Esophagus squamous epithelium (tissue), 4 donors: ENCODE measurements at regions not wholly inside any gene's neighbourhood (a gene's known extent, or its start where the extent isn't known, plus 50 kb on each side); places are given as distances from the start of the nearest gene placed in this dataset.

Source experiments
- CTCF ChIP-seq, 6 experiments: fragments of 450-650 bp in 4 of 6; fragments of 200-600 bp in 2 of 6; sonication (generic) in 2 of 6; IDR thresholded peaks; one replicate each; pipeline ENCODE4 v1.5.1; 2016 to 2019; ENCODE audit warnings: antibody characterized with exemption in 6 of 6, mild to moderate bottlenecking in 4 of 6, moderate library complexity in 4 of 6
- POLR2A ChIP-seq, 4 donors: fragments of 450-650 bp; IDR thresholded peaks; one replicate each; pipeline ENCODE4 v1.6.1; 2017; ENCODE audit warnings: antibody characterized with exemption in 4 of 4, mild to moderate bottlenecking in 4 of 4, moderate library complexity in 3 of 4

- TF ChIP-seq POLR2A (IDR thresholded peaks at IDR 0.05) = no peak
- TF ChIP-seq CTCF (IDR thresholded peaks at IDR 0.05) = no peak
Measured at GRCh38 chr12:75717902-75718301, 206.5 kb upstream of the KRR1 start.
